GM23248 (cell line): ENCODE measurements at regions not wholly inside any gene's neighbourhood (a gene's known extent, or its start where the extent isn't known, plus 50 kb on each side); places are given as distances from the start of the nearest gene placed in this dataset.

Experiments
- EZH2 ChIP-seq: fragments of 200-600 bp; sonication (generic); IDR thresholded peaks from 2 replicates; pipeline ENCODE4 v1.6.1; 2018; ENCODE audit warnings: antibody characterized with exemption, mild to moderate bottlenecking; ENCODE audit not compliant: insufficient read depth, poor library complexity, severe bottlenecking
- EZH2phosphoT487 ChIP-seq: fragments of 200-600 bp; sonication (generic); IDR thresholded peaks from 2 replicates; pipeline ENCODE4 v1.6.1; 2018; ENCODE audit warnings: antibody characterized with exemption, moderate library complexity, mild to moderate bottlenecking, low read depth; ENCODE audit not compliant: insufficient read depth

GRCh38 chr3:106197532-106198194 lies 328.9 kb upstream of the CBLB start:
- no peak for TF ChIP-seq EZH2phosphoT487
- TF ChIP-seq EZH2, result no peak
